ENCODE measurements at regions not wholly inside any gene's neighbourhood (a gene's known extent, or its start where the extent isn't known, plus 50 kb on each side); places are given as distances from the start of the nearest gene placed in this dataset.

DNA sequence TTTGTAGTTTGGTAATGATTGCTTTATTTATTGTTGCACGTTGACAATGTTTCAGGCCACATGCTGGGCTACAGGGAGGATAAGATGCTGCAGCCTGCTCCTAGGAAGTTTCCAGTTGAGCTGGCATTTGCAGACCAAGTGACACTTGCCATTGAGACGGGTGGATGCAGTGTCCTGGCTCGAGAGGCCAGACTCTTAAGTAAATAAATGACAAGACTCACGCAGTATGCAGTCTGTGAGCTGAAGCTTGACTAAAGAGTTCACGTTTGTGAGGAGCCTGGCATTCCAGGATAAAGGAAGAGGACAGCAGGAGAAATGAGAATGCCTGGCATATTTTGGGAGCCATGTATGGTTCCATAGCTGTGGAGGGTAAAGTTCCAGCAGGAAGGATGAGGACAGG lies 105.8 kb downstream of the BAMBI start:
- DNase-seq, result no peak

DNA sequence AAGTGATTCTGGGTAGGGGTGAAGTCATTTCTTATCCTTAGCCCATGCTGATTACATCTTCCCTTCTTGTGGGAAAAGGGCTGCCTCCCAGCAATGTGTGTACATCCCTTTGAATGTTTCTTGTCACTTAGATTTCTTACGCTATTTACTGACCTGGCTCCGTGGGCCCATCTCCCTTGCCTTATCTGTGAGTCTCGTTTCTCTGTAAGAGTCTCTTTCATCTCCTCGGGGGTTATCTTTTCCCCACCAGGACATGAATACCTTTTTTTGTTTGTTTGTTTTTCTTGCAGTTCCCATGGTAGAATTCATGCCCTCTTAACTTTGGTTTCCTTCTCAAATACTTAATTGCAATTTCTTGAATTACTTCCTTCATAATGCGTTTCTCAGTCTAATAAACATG lies 107.7 kb downstream of the BAMBI start:
- DNase-seq, result no peak

- no peak for DNase-seq
Measured at GRCh38 chr10:28788252-28788651, 110.9 kb downstream of the BAMBI start.

DNA sequence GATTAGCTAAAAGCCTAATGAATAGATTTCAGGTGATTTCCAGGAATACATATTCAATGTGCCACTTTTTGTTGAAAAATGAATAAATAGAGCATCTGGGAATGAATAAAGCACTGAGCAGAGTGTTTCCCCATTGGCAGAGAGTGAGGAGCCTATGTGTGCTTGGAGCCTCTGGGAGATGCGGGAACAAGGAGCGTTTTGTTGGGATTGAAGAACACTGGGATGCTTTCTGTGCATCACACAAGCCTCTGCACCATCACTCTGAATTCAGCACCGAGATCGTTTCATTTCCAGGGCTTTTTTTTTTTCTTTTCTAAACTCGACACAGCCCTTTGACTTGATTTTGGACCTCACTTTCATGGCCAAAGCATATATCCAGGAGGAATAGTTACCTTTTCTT lies 111.4 kb downstream of the BAMBI start:
- no peak for DNase-seq

- no peak for DNase-seq
Measured at GRCh38 chr10:28790146-28790545, 112.8 kb downstream of the BAMBI start.

GRCh38 chr10:28793482-28793881 lies 116.2 kb downstream of the BAMBI start:
- DNase-seq, result no peak

GRCh38 chr10:28794986-28795385 lies 117.7 kb downstream of the BAMBI start:
- no peak for DNase-seq

- no peak for DNase-seq
Measured at GRCh38 chr10:28796606-28797512, 119.5 kb downstream of the BAMBI start.

DNA sequence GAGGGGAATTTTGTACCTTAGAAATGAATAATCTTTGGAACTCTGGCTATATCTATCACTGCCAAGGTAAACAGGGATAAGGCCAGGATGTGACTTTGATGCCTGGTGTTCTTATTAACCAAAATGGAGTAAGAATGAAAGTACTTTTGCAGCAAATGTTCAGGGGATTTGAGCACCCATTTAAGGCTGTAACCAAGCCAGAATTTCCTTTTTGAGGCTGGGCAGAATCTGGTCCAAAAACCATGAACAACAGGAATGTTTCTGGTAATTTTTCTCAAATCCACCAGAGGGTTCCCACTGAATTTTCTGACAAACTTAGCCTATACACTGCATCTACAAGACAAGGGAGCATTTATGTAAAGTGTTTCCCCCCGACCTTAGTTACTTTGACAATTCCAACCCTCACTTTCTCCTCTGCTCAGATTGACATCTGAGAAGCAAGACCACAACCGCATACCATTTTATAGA lies 120.6 kb downstream of the BAMBI start:
- DNase-seq, result no peak

- DNase-seq, result no peak
Measured at GRCh38 chr10:28798428-28798955, 121.2 kb downstream of the BAMBI start.

DNA sequence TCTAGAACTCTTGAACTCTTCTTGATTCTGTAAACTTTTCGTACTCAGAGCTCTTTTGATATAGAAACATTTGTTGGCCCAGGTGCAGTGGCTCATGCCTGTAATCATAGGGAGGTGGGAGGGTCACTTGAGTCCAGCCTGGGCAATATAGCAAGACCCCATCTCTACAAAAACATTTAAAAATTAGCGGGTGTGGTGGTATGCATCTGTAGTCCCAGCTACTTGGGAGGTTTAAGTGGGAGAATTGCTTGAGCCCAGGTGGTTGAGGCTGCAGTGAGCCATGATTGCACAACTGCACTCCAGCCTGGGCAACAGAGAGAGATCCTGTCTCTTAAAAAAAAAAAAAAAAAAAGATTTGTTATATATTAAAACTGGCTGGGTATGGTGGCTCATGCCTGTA lies 121.6 kb downstream of the BAMBI start:
- no peak for DNase-seq

DNA sequence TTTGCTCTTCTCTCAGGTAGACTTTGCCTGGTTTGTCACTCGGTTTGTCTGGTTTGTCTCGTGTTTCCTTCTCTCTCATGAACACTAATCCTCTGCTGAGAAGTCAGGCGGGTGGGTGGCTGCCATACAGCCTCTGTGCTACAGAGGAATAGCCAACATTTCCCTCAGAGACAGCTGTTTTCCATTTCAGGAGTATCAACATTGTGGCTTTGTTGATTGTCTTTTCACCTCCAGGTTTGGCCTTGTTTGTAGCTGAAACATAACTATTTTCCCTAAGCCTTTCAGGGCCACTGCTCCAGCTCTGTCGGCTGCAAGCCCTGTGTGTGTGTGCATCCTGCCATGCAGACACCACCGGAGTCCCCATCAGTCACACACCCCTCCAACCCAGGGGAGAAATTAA lies 122.8 kb downstream of the BAMBI start:
- DNase-seq, result no peak

DNA sequence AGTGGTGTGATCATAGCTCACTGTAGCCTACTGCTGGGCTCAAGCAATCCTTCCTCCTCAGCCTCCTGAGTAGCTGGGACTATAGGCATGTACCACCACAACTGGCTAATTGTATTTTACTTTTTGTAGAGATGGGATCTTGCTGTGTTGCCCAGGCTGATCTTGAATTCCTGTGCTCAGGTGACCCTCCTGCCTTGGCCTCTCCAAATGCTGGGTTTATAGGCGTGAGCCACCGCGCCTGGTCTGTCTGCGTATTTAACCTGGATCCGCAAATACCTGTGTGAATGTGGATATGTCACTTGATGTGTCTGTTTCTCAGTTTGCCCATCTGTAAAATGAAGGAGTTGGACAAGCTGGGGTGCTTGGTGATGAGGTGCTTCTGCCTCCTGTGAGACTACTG lies 123.9 kb downstream of the BAMBI start:
- no peak for DNase-seq

GRCh38 chr10:28801869-28802268 lies 124.5 kb downstream of the BAMBI start:
- DNase-seq, result no peak

- no peak for DNase-seq
Measured at GRCh38 chr10:28805390-28805789, 128.1 kb downstream of the BAMBI start.

- DNase-seq, result no peak
Measured at GRCh38 chr10:28806488-28806941, 129.2 kb downstream of the BAMBI start.

GRCh38 chr10:28806951-28807759 lies 129.8 kb downstream of the BAMBI start:
- no peak for DNase-seq

DNA sequence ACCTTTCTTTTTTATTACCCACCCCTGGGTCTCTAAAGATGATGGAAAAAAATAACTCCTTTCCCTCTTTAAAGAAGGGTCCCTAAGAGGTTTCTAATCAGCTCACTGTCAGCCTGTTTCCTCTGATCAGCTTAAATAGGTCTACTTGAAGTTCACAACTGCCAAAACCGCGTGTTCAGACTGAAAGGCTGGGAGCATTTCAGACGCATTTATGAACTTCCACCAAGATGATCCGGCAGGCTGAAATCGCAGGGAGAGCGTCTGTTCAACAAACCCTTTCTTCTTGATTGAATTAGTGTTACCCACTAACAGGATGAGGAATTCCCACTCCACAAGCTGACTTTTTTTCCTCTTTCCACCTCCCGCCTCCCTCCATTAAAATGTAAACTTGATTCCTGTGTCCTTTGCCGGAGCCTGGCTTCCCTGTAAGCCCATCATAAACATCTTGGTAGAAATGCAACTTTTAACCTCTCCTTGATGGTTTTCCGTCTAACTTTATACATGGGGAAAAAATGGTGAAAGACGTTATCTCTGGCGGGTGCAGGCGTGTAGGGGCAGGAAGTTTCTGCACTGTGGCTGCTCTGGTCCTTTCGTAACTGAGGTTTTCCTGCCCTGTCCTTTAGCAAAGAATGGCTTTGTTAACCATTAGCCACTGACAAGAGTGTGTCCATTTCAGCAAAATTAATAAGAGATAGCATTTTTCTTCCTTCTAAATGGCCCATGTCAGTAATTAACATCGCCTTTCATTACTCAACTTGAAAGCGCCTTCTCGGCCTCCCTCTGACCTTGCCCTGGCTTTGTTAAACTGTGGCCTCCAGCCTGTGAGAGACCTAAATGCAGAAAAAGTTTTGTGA lies 130.7 kb downstream of the BAMBI start:
- no peak for DNase-seq

DNA sequence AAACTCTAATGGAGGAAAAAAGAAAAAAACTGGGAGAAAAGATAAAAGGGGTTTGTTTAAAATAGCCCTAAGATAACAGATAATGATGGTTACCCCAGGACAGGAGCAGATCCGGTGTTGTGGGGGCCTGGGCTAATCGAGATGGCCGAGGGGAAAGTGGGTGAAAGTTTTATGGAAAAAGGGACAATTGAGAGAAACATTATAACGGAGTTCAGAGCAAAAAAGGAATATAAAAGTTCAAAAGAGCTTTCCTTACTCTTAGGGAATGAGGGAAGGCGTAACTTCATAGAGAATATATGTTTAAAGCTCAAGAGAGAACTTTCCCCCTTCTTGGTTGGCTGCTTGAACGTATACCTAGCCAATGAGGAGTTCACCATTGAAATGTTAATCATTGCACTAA lies 131.4 kb downstream of the BAMBI start:
- DNase-seq, result no peak

GRCh38 chr10:28810057-28810870 lies 132.9 kb downstream of the BAMBI start:
- no peak for DNase-seq

- no peak for DNase-seq
Measured at GRCh38 chr10:28811639-28812349, 134.5 kb downstream of the BAMBI start.
